Fibroblast of lung (primary cell): ENCODE measurements at regions not wholly inside any gene's neighbourhood (a gene's known extent, or its start where the extent isn't known, plus 50 kb on each side); places are given as distances from the start of the nearest gene placed in this dataset.

ENCODE experiments used
- DNase-seq, 2 donors: peaks; one replicate each; pipeline versions ENCODE4 v3.0.0 to v3.0.0-alpha.2; 2010; ENCODE audit warnings: low read depth in 2 of 2
- H2AFZ ChIP-seq: 2 replicates; pipeline ENCODE4 v1.5.1; 2012; ENCODE audit warnings: low read length, control low read depth, inconsistent platforms
- H3K27ac ChIP-seq: 2 replicates; pipeline ENCODE4 v1.5.1; 2011; ENCODE audit warnings: low read length, control low read depth; ENCODE audit not compliant: insufficient read depth
- H3K27me3 ChIP-seq: 2 replicates; pipeline ENCODE4 v1.5.1; 2011; ENCODE audit warnings: mild to moderate bottlenecking, low read length; ENCODE audit not compliant: control insufficient read depth, insufficient read depth
- H3K36me3 ChIP-seq: 2 replicates; pipeline ENCODE4 v1.5.1; 2011; ENCODE audit warnings: low read length; ENCODE audit not compliant: control insufficient read depth, insufficient read depth
- H3K4me1 ChIP-seq: 2 replicates; pipeline ENCODE4 v1.5.1; 2011; ENCODE audit warnings: low read length; ENCODE audit not compliant: control insufficient read depth, insufficient read depth; ENCODE audit errors: extremely low read depth
- H3K4me2 ChIP-seq: 2 replicates; pipeline ENCODE4 v1.5.1; 2011; ENCODE audit warnings: low read length, control low read depth; ENCODE audit not compliant: insufficient read depth; ENCODE audit errors: extremely low read depth
- H3K4me3 ChIP-seq, 4 experiments: fragments of 200-600 bp in 1 of 4; sonication (generic) in 1 of 4; replicated peaks in 1 of 4; 2 replicates each; pipeline ENCODE4 v1.5.1; 2011 to 2016; ENCODE audit warnings: low read length in 4 of 4, low read depth in 3 of 4, mild to moderate bottlenecking in 3 of 4, control low read depth in 2 of 4, inconsistent platforms in 1 of 4, mixed read lengths in 1 of 4; ENCODE audit not compliant: insufficient read depth in 1 of 4; ENCODE audit errors: control extremely low read depth in 1 of 4
- H3K79me2 ChIP-seq: 2 replicates; pipeline ENCODE4 v1.5.1; 2012; ENCODE audit warnings: mild to moderate bottlenecking, low read length, inconsistent platforms; ENCODE audit not compliant: control insufficient read depth, insufficient read depth
- H3K9ac ChIP-seq: 2 replicates; pipeline ENCODE4 v1.5.1; 2011; ENCODE audit warnings: mild to moderate bottlenecking, low read length, control low read depth; ENCODE audit not compliant: insufficient read depth
- H3K9me3 ChIP-seq: 2 replicates; pipeline ENCODE4 v1.5.1; 2012; ENCODE audit warnings: low read depth, low read length; ENCODE audit not compliant: control insufficient read depth, insufficient read depth
- H4K20me1 ChIP-seq: 2 replicates; pipeline ENCODE4 v1.5.1; 2011; ENCODE audit warnings: low read length; ENCODE audit not compliant: control insufficient read depth, insufficient read depth; ENCODE audit errors: extremely low read depth
- CTCF ChIP-seq, 2 donors: IDR thresholded peaks in 1 of 2; conservative IDR thresholded peaks in 1 of 2; 1 replicate in 1 of 2; 2 replicates in 1 of 2; pipeline ENCODE4 v1.5.1; 2011 to 2012; ENCODE audit warnings: low read length in 2 of 2, control low read depth in 1 of 2, inconsistent platforms in 1 of 2, low read depth in 1 of 2, mild to moderate bottlenecking in 1 of 2
- EZH2 ChIP-seq: IDR thresholded peaks from 2 replicates; pipeline ENCODE4 v1.5.1; 2012; ENCODE audit warnings: low read length, control low read depth, mild to moderate bottlenecking; ENCODE audit errors: missing control alignments

- TF ChIP-seq CTCF (conservative IDR thresholded peaks at IDR 0.05 in 1 of 2, IDR thresholded peaks at IDR 0.05 in 1 of 2; ENCODE audit: low read depth in 1 of 2, low read length in 2 of 2): no peak
- TF ChIP-seq EZH2: no peak
- Histone ChIP-seq H3K9ac (no peak overlapping the region), H3K9me3 (no peaks in the 10 kb centered on the region), H3K27me3 (no peaks in the 10 kb centered on the region), H4K20me1 (no peaks in the 10 kb centered on the region), H3K4me2 (no peak overlapping the region), H3K27ac (no peak overlapping the region), H3K79me2 (no peaks in the 10 kb centered on the region), H3K36me3 (no peaks in the 10 kb centered on the region), H2AFZ (no peak overlapping the region), H3K4me1 (no peaks in the 10 kb centered on the region), H3K4me3 (no peak overlapping the region)
- DNase-seq: no peak
Measured at GRCh38 chr3:73225146-73225855, 163.8 kb downstream of the EBLN2 start.

GRCh38 chr3:73225991-73226390 is 164.5 kb downstream of the EBLN2 start:
- H2AFZ ChIP-seq: no peak overlapping the region
- H3K9ac ChIP-seq: no peak overlapping the region
- H3K36me3 ChIP-seq: no peaks in the 10 kb centered on the region
- H3K79me2 ChIP-seq: no peaks in the 10 kb centered on the region
- no peaks in the 10 kb centered on the region for H3K4me1 ChIP-seq
- H3K9me3 ChIP-seq: no peaks in the 10 kb centered on the region
- H3K27ac ChIP-seq: no peak overlapping the region
- H4K20me1 ChIP-seq: no peaks in the 10 kb centered on the region
- no peak for TF ChIP-seq EZH2
- no peak for TF ChIP-seq CTCF (conservative IDR thresholded peaks at IDR 0.05 in 1 of 2, IDR thresholded peaks at IDR 0.05 in 1 of 2; ENCODE audit: low read depth in 1 of 2, low read length in 2 of 2)
- no peaks in the 10 kb centered on the region for H3K27me3 ChIP-seq
- no peak overlapping the region for H3K4me2 ChIP-seq
- no peak overlapping the region for H3K4me3 ChIP-seq
- peak in 1 of 2 donors; percentile 34 for DNase-seq

GRCh38 chr3:73228000-73228399 is 166.5 kb downstream of the EBLN2 start:
- Histone ChIP-seq H3K9ac (no peak overlapping the region), H3K4me1 (no peaks in the 10 kb centered on the region), H4K20me1 (no peaks in the 10 kb centered on the region), H3K9me3 (no peaks in the 10 kb centered on the region), H3K4me3 (no peak overlapping the region), H3K36me3 (no peaks in the 10 kb centered on the region), H2AFZ (no peak overlapping the region), H3K27ac (no peak overlapping the region), H3K79me2 (no peaks in the 10 kb centered on the region), H3K27me3 (no peaks in the 10 kb centered on the region), H3K4me2 (no peak overlapping the region)
- no peak for DNase-seq
- TF ChIP-seq EZH2 (no peak), CTCF (conservative IDR thresholded peaks at IDR 0.05 in 1 of 2, IDR thresholded peaks at IDR 0.05 in 1 of 2; ENCODE audit: low read depth in 1 of 2, low read length in 2 of 2) (no peak)
